Body of pancreas (tissue), 4 donors: ENCODE measurements at regions not wholly inside any gene's neighbourhood (a gene's known extent, or its start where the extent isn't known, plus 50 kb on each side); places are given as distances from the start of the nearest gene placed in this dataset.

Experiments
- ATAC-seq: fragments of 150-250 bp; one replicate; pipeline ENCODE4 v1.9.1; 2016
- DNase-seq, 4 donors: peaks; one replicate each; pipeline ENCODE4 v3.0.0-alpha.2; 2019
- H3K27ac ChIP-seq, 4 donors: fragments of 200-600 bp; sonication (generic); 1 replicate in 3 of 4; 2 replicates in 1 of 4; pipeline versions ENCODE4 v1.5.1 to v1.6.1; 2016 to 2019; ENCODE audit warnings: mild to moderate bottlenecking in 1 of 4, mixed read lengths in 1 of 4, moderate library complexity in 1 of 4
- H3K27me3 ChIP-seq, 2 donors: fragments of 200-600 bp; sonication (generic); one replicate each; pipeline ENCODE4 v1.6.0; 2016; ENCODE audit warnings: mild to moderate bottlenecking in 1 of 2
- H3K36me3 ChIP-seq, 2 donors: fragments of 200-600 bp; sonication (generic); replicated peaks in 1 of 2; 2 replicates each; pipeline ENCODE4 v1.5.1; 2016; ENCODE audit warnings: low read depth in 2 of 2; ENCODE audit not compliant: insufficient read depth in 1 of 2
- H3K4me1 ChIP-seq: fragments of 200-600 bp; sonication (generic); one replicate; pipeline ENCODE4 v1.6.0; 2016
- H3K4me3 ChIP-seq, 2 donors: fragments of 200-600 bp; sonication (generic); 1 replicate in 1 of 2; 2 replicates in 1 of 2; pipeline ENCODE4 v1.5.1; 2016 to 2019
- H3K9me3 ChIP-seq, 3 donors: fragments of 200-600 bp; sonication (generic); 1 replicate in 2 of 3; 2 replicates in 1 of 3; pipeline ENCODE4 v1.5.1; 2016
- CTCF ChIP-seq, 7 experiments: fragments of 450-650 bp in 4 of 7; fragments of 200-600 bp in 3 of 7; sonication (generic) in 3 of 7; IDR thresholded peaks; one replicate each; pipeline ENCODE4 v1.5.1; 2016 to 2019; ENCODE audit warnings: antibody characterized with exemption in 7 of 7
- POLR2A ChIP-seq, 3 donors: fragments of 450-650 bp; IDR thresholded peaks; one replicate each; pipeline ENCODE4 v1.6.1; 2016; ENCODE audit warnings: antibody characterized with exemption in 3 of 3, mild to moderate bottlenecking in 2 of 3
- WGBS, 2 donors: methylation state at CpG; one replicate each; pipeline ENCODE4 v1.1.5; 2017; 5-methylcytosine and 5-hydroxymethylcytosine counted together
- intact Hi-C: fragments of 100-400 bp; cut with DNase I; formaldehyde crosslinking; loops from one replicate; pipeline ENCODE4 v1.15.1; 2023

GRCh38 chr3:61311044-61311443, 59.8 kb upstream of the FHIT start:
- no peaks in the 10 kb centered on the region for H3K36me3 ChIP-seq
- H3K9me3 ChIP-seq: no peaks in the 10 kb centered on the region
- H3K27me3 ChIP-seq: no peaks in the 10 kb centered on the region
- TF ChIP-seq CTCF (IDR thresholded peaks at IDR 0.05): no peak
- TF ChIP-seq POLR2A (IDR thresholded peaks at IDR 0.05): no peak
- DNase-seq (no peak), ATAC-seq (no peak)
- no peak overlapping the region for H3K4me3 ChIP-seq
- WGBS, 2 donors: 54 to 65% methylated on average over 2 of the region's 2 CpGs
- no peaks in the 10 kb centered on the region for H3K4me1 ChIP-seq
- no peak overlapping the region for H3K27ac ChIP-seq
- intact Hi-C loops: no loop called here

- intact Hi-C loops: no loop called here
- H3K4me3 ChIP-seq: no peak overlapping the region
- H3K27me3 ChIP-seq: no peaks in the 10 kb centered on the region
- no peak overlapping the region for H3K27ac ChIP-seq
- H3K36me3 ChIP-seq: no peaks in the 10 kb centered on the region
- WGBS, 2 donors: 19 to 31% methylated on average over 3 of the region's 3 CpGs
- DNase-seq (peak in 3 of 4 donors; percentile 15 to 25 (median 22)), ATAC-seq (no peak)
- TF ChIP-seq POLR2A (IDR thresholded peaks at IDR 0.05) (no peak), CTCF (IDR thresholded peaks at IDR 0.05) (no peak)
- H3K4me1 ChIP-seq: no peaks in the 10 kb centered on the region
- no peaks in the 10 kb centered on the region for H3K9me3 ChIP-seq
Measured at GRCh38 chr3:61315871-61316270, 64.6 kb upstream of the FHIT start.

GRCh38 chr3:61323094-61323493, 71.8 kb upstream of the FHIT start:
- Histone ChIP-seq H3K4me3 (no peak overlapping the region), H3K36me3 (no peaks in the 10 kb centered on the region), H3K27me3 (no peaks in the 10 kb centered on the region), H3K9me3 (no peaks in the 10 kb centered on the region), H3K27ac (no peak overlapping the region), H3K4me1 (no peaks in the 10 kb centered on the region)
- DNase-seq (no peak), ATAC-seq (no peak)
- intact Hi-C loops: no loop called here
- WGBS, 2 donors: 58 to 61% methylated on average over 3 of the region's 3 CpGs
- TF ChIP-seq CTCF (IDR thresholded peaks at IDR 0.05) (no peak), POLR2A (IDR thresholded peaks at IDR 0.05) (no peak)

GRCh38 chr3:61331929-61332552, 80.8 kb upstream of the FHIT start:
- Histone ChIP-seq H3K27ac (no peak overlapping the region), H3K4me1 (no peaks in the 10 kb centered on the region), H3K9me3 (no peaks in the 10 kb centered on the region), H3K36me3 (no peaks in the 10 kb centered on the region), H3K27me3 (no peaks in the 10 kb centered on the region), H3K4me3 (no peak overlapping the region)
- no peak for ATAC-seq
- 77 to 87% methylated on average over 5 of the region's 5 CpGs for WGBS, 2 donors
- DNase-seq: no peak
- TF ChIP-seq POLR2A (IDR thresholded peaks at IDR 0.05): no peak
- intact Hi-C loops: no loop called here

GRCh38 chr3:61333192-61333961, 82.1 kb upstream of the FHIT start:
- no peak overlapping the region for H3K4me3 ChIP-seq
- no peaks in the 10 kb centered on the region for H3K4me1 ChIP-seq
- WGBS, 2 donors: 67 to 71% methylated on average over 7 of the region's 7 CpGs
- no peaks in the 10 kb centered on the region for H3K9me3 ChIP-seq
- no peak overlapping the region for H3K27ac ChIP-seq
- no peaks in the 10 kb centered on the region for H3K36me3 ChIP-seq
- intact Hi-C loops: no loop called here
- DNase-seq: no peak
- TF ChIP-seq POLR2A (IDR thresholded peaks at IDR 0.05): no peak
- no peak for TF ChIP-seq CTCF (IDR thresholded peaks at IDR 0.05)
- no peak for ATAC-seq
- no peaks in the 10 kb centered on the region for H3K27me3 ChIP-seq
